OCI-LY1 (cell line): ENCODE measurements at regions not wholly inside any gene's neighbourhood (a gene's known extent, or its start where the extent isn't known, plus 50 kb on each side); places are given as distances from the start of the nearest gene placed in this dataset.

Experiments
- EZH2 ChIP-seq: fragments of 200-600 bp; sonication (generic), shearing (Covaris generic); IDR thresholded peaks from 2 replicates; pipeline ENCODE4 v1.8.0; 2017; ENCODE audit warnings: borderline replicate concordance, mixed run types, mild to moderate bottlenecking, antibody characterized with exemption, low read length, moderate library complexity, mixed read lengths
- TF ChIP-seq, protein P1 (sequence below): fragments of 200-600 bp; sonication (generic), shearing (Covaris generic); IDR thresholded peaks from 2 replicates; pipeline ENCODE4 v1.5.1; 2017; ENCODE audit warnings: mild to moderate bottlenecking, antibody characterized with exemption, low read length, moderate library complexity, mixed read lengths

DNA sequence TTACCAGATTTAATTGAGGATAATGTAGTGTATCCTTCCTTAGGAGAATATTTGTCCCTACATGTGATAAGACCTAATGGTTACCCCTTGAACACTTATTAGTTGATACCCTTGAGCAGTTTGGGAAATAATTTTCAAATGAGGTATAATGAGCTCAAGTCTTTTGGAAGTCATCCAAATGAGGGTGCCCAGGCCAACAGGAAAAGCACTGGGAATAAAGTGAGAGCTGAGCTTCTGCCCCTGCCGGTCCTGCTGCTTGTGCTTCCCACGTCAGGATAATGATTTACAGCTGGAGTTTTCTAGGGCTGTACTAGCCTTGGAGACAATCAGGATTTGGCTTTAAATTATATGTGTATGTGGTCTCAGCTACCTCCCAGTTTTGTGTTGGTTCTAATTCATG is 178.8 kb upstream of the FRMD6 start:
- TF ChIP-seq, protein P1, sequence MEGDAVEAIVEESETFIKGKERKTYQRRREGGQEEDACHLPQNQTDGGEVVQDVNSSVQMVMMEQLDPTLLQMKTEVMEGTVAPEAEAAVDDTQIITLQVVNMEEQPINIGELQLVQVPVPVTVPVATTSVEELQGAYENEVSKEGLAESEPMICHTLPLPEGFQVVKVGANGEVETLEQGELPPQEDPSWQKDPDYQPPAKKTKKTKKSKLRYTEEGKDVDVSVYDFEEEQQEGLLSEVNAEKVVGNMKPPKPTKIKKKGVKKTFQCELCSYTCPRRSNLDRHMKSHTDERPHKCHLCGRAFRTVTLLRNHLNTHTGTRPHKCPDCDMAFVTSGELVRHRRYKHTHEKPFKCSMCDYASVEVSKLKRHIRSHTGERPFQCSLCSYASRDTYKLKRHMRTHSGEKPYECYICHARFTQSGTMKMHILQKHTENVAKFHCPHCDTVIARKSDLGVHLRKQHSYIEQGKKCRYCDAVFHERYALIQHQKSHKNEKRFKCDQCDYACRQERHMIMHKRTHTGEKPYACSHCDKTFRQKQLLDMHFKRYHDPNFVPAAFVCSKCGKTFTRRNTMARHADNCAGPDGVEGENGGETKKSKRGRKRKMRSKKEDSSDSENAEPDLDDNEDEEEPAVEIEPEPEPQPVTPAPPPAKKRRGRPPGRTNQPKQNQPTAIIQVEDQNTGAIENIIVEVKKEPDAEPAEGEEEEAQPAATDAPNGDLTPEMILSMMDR = no peak
- TF ChIP-seq EZH2 = no peak
